CD4-positive, alpha-beta T cell treated with Interleukin-4 for 1 hour (primary cell): ENCODE measurements at regions not wholly inside any gene's neighbourhood (a gene's known extent, or its start where the extent isn't known, plus 50 kb on each side); places are given as distances from the start of the nearest gene placed in this dataset.
"Not testable (repeated sequence)": the region's sequence is repeated elsewhere in the genome, so short reads cannot be mapped to it uniquely, and the experiment has no call there.

Source experiments
- DNase-seq, 2 donors: peaks; one replicate each; pipeline ENCODE4 v3.0.0-alpha.2; 2020 to 2022

DNA sequence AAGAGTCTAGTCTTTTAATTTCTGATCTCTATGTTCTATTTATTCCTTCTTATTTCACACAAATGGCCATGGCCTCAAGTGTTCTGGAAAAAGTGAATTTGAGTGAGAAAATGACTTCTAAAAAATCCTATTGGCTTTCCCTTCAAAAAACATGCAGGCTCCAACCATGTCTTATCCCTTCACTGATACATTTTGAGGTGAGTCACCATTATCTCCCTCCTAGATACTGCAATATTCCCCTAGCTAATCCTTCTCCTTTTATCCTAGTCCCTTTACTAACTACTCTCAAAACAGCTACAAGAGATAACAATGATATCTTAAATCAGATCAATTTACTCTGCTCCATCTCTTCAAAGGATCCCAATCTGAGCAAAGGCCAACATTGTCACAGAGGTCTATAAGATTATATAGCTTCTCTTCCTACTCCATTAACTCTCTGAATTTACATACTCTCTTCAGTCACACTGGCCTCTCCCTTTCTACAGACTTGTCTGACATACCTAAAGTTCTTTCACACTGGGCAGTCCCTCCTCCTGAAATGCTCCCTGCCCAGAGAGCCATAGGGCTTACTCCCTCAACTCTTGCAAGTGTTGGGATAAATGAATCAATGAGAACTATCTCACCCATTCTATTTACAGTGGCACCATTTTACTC, 129.2 kb downstream of the TENT5A start:
- DNase-seq: no peak

DNA sequence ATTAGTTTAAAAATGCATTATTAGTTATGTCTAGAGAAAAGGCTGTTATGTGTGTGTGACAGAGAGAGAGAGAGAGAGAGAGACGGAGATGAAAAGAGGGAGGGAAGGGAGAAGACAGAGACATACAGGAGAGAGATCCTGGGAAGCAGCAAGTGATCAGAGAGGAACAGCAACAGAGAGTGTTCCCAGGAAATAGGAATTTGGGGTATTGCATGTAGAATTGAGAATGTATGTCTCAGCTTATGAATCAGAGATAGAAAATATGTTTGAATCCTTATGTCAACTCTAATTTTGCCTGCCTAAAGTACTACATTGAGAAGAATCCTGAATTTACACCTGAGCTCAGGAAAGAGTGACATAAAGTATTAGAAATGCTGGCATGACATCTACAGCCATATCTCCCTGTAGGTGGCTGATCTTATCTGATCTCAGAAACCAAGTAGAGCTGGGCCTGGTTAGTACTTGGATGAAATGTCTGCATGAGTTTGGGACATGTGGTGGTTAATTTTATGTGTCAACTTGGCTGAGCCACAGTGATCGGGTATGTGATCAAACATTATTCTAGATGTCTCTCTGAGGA, 130.6 kb downstream of the TENT5A start:
- DNase-seq: no peak

DNA sequence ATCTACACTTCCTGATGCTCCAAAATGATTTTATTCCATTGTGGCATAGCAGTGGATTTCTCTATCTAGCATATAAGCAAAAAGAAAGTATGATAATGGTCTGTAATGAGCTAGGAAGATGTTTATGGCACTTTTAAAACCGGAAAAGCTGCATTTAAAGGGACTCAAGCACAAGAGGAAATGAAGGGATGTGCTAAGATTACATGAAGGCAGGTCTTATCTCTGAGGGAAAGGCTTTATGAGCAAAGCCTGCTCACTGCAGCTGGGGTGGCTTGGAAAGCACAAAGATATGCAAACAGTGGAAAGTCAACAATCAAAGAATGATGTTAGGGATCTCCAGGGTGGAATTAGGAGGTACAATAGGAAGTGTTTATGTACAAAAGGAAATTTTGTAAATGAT, 138.2 kb downstream of the TENT5A start:
- DNase-seq: no peak

DNA sequence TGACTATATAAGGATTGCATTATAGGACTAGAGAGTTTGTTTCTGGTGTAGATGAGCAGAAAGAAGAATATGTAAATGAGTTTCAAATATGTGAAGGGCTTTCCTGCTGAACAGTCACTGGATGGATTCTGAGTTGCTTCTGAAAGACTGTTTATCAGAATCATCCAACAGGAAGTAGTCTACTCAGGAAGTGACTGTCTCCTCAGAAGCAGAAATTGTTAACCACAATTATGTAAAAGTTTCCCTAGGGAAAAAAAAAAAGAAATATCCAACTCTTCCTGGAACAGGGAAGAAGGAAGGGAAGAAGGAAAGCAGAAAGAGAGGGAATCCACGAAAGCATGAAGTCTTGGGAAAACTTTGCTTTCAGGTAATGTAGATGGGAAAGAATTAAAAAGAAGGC, 138.9 kb downstream of the TENT5A start:
- DNase-seq: no peak

DNA sequence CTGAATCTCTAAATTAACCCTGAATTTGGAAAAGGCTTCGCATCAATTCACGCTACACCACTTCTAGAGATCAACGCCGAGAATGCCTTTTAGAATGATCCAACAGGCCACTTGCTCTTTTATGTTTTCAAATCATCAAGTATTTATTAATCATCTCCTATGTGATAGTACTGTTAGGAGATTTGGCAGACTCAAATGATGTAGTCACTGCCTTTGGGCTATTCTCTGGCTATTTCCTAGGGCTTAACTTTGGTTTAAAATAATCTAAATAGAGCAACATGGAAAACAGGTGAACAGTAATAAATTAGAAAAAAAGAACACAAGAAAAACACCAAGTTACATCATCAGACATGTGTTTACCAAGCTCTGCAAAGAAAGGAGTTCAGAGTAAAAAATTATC, 140.3 kb downstream of the TENT5A start:
- no peak for DNase-seq

DNA sequence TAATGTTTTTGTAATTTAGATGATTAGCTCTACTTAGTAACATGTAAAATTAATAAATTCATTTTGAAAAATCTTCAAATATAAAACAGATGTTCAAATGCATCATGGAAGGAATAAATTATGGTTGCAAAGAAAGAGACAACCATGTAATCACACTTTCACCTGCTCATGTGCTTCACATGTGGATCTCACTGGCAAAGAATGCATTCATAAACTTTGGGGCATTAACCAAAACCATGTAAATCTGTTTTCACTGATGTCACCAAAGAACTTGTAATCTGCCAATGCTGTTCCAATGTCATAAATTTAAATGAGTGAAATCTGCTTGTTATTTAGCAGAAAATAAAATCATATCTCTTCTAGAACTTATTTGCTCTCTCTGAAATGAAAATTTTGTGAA, 142.7 kb downstream of the TENT5A start:
- no peak for DNase-seq

DNA sequence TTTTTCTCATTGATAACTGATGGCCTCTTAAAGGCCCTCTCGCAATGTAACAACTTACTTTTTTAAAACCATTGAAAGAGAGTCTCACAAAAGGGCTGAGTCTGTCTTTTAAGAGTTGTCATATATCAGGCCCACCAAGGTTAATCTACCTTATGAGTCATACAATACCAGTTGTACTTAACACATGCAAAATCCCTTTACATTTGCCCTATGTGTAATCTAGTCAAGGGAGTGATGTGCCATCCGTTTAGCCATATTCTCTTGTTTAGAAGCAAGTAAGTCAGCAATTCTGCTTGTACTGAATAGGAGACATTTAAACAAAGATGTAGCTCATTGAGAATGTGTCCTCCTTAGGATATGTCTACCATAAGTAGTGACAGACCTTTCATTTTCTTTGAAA, 143.7 kb downstream of the TENT5A start:
- no peak for DNase-seq

DNA sequence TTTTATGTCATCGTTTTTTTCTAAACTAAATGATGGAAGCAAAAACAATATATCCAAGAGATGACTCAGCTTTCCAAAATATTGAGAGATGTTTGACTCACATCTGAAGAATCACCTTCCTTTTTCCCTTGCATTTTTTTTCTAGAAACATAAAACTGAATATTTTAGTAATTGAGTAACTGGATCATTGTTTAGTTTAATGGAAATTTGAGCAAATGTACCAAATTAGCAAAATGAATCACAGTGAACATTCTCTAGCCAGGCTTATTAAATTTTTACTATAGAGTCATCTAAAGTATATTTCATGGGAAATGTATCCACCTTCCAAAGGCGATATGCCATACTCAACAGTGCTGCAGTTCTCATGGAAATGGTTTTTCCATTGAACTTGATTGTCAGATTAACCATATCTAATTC, 145.5 kb downstream of the TENT5A start:
- DNase-seq: no peak

DNA sequence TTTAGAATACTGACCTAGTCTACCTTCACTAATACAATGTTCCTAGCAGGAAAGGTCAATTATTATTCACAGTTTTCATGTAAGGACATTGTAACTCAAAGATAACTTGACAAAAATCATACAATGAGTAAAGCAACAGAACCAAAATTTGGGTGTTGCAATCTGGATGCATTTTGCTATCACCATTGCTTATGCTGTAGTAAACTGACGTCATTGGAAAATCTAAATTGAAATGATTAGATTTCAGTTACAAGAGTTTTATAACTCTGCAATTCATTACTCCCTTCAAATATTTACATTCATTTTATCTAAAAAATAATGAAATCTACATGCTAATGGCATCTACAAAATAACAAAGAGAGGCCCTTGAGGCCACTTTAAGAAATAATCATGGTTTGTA, 147.0 kb downstream of the TENT5A start:
- no peak for DNase-seq

DNA sequence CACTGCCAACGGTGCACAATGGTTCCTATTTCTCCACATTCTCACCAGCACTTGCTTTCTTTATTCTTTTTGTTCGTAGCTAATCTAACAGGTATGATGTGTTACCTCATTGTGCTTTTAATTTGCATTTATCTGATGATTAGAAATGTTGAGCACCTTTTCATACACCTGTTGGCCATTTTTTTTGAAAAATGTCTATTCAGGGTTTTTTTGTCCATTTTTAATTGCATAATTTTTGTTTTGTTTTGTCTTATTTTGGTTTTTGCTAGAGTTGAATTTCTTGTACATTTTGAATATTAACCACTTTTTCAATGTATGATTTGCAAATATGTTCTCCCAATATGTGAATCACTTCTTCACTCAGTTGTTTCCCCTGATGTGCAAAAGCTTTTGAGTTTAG, 150.6 kb downstream of the TENT5A start:
- no peak for DNase-seq

DNA sequence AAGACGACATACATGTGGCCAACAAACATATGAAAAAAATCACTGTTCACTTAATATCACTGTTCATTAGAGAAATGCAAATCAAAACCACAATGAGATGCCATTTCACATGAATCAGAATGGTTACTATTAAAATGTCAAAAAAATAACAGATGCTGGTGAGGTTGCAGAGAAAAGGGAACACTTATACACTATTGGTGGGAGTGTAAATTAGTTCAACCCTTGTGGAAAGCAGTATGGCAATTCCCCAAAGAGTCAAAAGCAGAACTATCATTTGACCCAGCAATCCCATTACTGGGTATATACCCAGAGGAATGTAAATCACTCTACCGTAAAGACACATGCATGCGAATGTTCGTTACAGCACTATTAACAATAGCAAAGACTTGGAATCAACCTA, 152.0 kb downstream of the TENT5A start:
- DNase-seq: not testable (repeated sequence)

DNA sequence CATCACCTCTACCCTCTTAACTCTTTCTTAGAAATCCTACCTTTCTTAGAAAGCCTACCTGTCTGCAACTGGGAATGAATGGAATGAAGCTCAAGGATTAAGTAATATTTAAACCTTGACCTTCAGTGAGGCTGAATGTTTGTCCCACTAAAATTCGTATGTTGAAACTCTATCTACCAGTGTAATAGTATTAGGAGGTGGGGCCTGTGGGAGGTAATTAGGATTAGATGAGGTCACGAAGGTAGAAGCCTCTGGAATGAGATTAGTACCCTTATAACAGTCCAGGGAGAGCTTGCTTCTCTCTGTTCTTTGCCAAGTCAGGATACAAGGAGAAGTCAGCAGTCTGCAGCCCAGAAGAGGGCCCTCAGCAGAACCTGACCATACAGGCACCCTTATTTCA, 158.0 kb downstream of the TENT5A start:
- DNase-seq: no peak

DNA sequence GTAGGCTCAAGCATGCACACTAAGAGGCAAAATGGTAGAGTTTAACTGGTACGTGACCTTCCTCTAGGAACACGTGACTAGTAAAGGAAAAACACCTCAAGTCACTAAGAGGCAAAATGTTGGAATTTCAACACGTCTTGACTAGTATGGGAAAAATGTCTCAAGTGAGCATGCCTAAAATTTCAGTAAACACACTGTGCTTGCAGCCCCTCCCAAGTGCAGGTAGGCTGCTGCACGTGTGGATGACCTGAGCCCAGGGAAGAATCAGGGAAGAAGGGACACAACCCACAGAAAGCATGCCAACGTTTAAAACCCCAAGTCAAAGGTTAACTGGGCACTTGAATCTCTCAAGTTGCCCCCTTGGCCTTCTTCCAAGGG, 162.2 kb downstream of the TENT5A start:
- DNase-seq: no peak

DNA sequence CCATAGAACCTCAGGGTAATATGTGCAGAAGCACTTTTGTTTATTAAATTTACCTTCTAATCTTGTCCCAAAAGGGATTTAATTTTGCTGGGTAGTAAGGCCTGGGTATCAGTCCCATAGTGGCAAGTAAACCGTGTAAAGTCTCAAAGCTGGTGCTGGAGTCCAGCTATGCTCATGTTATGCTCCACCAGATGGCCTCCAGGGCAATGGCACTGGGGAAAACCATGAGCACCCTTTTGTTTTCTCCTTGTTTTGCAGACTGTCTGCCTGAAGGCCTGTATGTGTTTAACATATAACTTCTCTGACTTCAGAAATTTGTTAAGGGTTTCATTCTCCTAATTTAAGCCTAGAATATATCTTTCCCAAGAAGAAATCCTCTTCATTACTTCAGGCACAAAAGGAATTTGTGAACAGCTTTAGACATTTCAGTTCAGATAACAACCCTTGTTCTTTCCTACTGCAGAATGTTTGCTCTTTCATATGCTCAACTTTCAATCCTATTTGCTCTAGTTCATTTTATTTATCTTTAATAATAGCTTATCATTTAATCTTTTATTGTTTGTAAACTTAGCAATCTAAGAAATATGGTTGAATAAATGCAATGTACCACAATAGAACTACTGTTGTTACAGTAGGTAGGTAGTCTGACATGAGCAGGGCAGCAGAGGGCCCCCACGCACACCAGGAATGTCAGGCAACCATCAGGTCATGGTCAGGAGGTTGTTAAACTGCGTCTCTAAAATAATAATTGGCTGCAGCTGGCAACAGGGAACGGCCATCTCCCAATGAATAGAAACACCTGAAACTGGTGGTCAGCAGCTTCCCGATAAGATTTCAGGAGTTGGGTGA, 162.8 kb downstream of the TENT5A start:
- no peak for DNase-seq

DNA sequence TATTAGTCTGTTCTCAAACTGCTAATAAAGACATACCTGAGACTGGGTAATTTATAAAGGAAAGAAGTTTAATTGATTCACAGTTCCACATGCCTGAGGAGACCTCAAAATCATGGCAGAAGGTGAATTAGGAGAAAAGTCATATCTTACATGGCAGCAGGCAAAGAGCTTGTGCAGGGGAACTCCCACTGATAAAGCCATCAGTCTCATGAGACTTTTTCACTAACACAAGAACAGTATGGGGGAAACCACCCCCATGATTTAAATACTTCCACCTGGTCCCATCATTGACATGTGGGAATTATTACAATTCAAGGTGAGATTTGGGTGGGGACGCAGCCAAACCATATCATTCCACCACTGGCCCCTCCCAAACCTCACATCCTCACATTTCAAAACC, 166.8 kb downstream of the TENT5A start:
- DNase-seq: not testable (repeated sequence)

DNA sequence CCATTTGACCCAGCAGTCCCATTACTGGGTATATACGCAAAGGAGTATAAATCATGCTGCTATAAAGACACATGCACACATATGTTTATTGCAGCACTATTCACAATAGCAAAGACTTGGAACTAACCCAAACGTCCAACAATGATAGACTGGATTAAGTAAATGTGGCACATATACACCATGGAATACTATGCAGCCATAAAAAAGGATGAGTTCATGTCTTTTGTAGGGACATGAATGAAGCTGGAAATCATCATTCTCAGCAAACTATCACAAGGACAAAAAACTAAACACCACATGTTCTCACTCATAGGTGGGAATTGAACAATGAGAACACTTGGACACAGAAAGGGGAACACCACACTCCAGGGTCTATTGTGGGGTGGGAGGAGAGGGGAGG, 168.3 kb downstream of the TENT5A start:
- DNase-seq: not testable (repeated sequence)

DNA sequence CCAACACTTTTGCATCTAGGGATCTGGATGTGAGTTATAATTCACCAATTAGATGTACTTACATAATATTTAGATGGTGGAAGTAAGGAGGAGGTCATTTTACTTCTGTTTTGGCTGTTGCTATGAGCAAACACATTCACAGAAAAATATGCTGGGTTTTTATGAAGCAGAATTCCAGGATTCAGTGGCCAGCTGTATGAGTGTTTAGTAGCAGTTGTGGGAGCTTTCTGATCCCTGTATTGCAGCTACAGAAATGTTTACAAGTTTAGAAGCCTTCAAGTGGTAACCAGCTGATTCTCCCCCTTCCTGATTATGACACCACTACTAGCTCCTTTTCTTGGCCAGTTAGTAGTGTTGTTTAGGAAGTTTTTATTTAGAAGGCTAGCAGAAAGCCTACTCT, 177.0 kb downstream of the TENT5A start:
- no peak for DNase-seq

DNA sequence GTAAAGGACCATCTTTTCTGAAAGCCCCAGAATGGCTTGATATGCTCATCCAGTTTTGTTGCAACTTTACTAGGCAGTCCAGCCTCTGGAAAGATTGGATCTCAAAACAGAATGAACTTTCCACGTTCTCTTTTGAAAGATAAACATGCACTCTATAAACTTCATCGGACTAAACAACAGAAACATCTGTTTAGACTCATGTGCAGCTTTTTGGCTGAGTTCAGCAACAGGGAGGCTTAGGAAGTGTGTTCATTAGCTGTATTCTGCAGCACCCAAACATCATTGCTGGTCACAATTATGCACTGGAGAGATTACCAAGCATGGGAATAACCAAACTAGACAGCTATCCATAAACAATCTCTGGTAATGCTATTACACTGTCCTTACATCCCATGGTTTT, 180.5 kb downstream of the TENT5A start:
- no peak for DNase-seq

DNA sequence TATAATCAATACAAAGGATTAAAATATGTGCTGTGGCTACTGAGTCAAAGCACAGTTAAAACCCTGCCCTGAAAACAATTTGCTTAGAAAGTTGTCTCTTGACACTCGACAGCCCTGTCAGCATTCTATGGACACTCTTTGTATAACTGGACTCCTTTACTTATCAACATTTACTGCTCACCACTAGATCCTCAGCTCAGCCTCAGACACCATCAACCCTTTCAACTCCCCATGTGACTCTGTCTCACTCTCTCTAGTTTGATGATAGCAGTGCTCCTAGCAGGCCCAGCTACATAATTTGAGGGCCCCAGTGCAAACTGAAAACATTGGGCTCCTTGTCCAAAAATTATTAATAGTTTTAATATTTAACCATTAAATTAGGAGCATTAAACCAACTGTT, 181.8 kb downstream of the TENT5A start:
- no peak for DNase-seq

DNA sequence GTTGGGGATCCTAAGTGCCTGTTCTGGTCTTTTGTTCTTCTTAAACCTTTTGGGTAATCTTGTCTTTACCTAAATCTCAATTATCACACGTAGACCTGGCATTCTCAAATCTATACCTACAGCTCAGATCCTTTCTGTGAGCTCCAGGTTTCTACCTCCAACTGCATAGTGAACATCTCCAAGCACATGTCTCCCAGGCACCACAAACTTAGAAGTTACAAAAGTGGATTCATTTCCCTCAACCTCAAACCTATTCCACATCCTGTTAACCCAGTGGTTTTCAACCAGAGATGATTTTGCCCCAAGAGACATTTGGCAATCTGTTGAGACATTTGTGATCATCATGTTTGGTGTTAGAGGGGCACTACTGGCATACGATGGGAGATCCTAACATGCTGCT, 183.5 kb downstream of the TENT5A start:
- DNase-seq: no peak

DNA sequence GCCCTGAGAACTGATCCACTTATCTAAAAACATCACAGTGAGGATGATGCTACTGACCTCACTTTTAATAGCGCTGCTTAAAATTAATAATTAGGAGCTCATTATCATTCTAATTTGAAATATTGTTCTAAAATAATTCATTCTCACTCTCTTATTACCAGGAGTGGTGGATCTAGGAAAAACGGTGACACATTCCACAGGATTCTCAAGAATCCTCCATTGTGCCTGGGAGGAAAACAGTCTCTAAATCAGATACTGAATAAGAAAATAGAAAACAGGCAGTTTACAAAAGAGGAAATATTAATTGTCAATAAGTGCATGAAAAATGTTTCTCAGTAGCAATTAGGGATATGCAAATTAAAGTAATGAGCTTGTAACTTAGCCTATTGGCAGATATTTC, 187.4 kb downstream of the TENT5A start:
- no peak for DNase-seq

DNA sequence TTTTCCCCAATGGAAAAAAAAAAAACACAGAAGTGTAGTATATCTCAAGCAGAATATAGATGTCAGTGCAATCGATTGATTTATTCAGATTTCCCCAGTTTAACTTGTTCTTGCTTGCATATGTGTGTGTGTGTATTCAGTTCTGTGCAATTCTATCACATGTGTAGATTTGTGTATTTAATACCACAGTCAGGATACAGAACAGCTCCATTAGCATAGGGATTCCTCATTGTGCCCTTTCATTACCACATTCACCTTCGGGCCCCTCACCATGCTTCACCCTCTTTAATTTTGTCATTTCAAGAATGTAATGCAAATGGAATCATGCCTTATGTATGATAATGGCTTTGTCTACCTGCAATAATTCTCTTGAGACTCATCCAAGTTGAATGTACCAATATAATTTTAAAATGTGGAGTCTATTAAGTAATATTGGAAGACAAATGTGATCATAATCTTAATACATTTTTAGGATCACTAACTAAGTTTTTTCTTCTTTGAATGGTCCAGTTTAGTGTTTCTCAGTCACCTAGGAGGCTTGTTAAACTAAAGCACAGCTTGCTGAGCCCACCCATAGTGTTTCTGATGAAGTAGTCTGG, 187.9 kb downstream of the TENT5A start:
- DNase-seq: no peak

DNA sequence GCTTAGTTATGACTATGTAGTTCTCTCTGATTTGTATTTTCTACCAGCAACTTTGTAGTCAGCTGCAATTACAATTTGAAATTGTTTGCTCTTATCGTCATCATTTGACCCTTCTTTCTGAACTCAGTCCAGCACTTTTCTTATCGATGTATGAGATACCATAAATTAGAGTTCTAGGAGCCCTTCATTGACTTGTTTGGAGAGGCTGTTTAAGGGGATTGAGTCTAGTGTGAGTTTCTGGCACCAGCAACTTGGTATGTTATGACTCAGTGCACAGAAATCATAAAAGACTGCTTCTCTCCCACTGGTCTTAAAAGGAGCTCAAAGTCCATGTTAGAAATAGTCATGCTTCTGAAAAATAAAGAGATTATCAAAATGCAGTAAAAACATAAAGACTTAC, 190.3 kb downstream of the TENT5A start:
- DNase-seq: no peak

DNA sequence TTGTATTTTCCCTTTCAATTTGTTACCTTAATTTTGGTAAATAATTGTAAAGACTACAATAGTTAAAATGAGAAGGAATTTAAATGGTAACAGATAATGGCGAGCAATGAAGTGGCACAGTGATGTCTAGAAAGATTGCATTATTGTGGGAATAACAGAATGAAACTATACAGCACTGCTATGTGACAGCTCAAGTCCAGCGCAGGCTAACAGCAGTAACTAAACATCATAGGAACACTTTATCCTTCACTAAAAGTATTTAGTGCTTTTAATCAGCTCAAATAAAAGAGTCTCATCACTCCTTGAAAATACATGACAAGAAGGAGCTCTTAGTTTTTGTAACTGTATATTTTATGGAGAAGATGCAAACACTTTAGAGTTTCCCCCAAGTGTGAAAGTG, 190.8 kb downstream of the TENT5A start:
- DNase-seq: no peak
